Myocyte (in vitro differentiated cells): ENCODE measurements at regions not wholly inside any gene's neighbourhood (a gene's known extent, or its start where the extent isn't known, plus 50 kb on each side); places are given as distances from the start of the nearest gene placed in this dataset.

Experiments
- DNase-seq: peaks from one replicate; pipeline ENCODE4 v3.0.0-alpha.2; 2012; ENCODE audit warnings: low read depth

- no peak for DNase-seq
Measured at GRCh38 chr5:31100047-31100575, 93.4 kb upstream of the CDH6 start.

DNA sequence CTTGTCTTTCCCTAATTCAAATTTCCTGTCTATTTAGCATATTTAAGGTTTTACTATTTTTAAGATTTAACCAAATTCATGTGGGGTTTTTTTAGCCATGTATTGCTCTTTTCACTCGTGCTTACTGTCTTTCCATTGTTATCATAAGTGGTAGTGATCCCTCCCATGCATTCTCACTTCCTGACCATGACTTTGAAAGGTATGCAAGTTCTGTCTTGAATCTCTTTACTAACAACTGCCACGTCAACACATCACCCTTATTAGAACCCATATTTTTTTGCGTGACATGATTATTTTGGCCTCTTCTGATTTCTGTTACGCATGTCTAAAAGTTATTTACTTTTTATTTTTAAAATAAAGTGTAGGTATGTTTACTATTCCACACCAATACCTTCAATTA is 94.7 kb upstream of the CDH6 start:
- no peak for DNase-seq

DNA sequence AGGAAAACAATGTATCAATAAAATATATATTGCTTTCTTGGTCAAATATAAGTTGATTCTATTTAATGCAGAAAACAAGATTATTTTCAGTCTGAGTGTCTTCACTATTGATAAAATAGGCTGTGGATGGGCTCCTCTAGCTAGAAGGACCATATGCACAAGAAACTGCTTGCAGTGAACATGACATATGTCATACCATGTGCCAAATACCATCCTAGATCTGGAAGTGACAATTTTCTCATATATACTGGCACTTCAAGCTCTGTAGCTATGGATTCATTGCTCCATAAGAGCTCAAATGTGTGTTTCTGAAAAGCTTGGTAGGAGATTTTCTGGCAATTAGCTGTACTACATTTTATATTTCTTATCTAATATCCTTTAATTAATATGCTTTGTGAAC is 95.6 kb upstream of the CDH6 start:
- DNase-seq = no peak

- no peak for DNase-seq
Measured at GRCh38 chr5:31096238-31096865, 97.1 kb upstream of the CDH6 start.

- DNase-seq = no peak
Measured at GRCh38 chr5:31095796-31096195, 97.7 kb upstream of the CDH6 start.

- no peak for DNase-seq
Measured at GRCh38 chr5:31091501-31091900, 102.0 kb upstream of the CDH6 start.

- no peak for DNase-seq
Measured at GRCh38 chr5:31090467-31090866, 103.0 kb upstream of the CDH6 start.

DNA sequence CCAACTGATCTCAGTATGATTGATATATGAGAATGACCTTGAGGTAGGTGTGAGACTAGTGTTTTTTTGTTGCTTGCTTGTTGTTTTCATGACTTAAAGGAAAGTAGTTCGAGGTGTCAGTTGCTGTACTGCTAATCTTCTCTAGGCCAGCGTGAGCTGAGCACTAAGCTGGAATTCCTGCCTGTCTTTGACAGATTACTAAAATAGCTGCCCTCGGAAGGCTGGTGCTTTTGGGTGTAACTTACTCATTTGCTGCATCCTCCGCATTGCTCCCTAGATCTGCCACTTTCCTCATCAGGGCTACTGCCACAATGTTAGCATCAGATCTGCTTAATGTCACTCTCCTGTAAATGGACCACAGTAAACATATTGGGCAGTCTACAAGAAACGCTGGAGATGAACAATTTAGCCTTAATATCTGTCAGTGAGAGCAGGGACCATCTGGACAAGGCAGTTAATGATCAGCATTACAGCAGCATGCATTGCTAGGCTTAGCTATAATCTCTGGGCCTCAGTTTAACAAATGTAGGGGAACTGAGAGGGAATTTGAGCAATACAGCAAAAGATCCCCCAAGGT is 106.6 kb upstream of the CDH6 start:
- DNase-seq = no peak

DNA sequence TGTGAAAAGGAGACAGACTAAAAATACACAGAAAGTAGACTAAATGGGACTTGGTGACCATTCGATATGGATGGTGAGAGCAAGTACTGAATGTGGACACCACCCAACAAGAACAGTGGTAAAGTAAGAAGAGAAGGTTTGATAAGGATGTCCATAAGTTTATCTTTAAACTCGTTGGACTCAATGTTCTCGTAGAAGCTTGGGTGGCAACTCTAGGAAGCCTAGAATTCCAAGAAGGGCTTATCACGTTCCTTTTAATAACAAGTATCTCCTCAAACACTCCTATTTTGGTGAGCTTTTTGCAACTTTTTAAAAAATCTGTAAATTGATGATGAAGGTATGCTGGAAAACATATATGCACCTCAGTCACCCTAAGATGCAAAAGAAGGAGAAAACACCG is 108.6 kb upstream of the CDH6 start:
- no peak for DNase-seq

DNA sequence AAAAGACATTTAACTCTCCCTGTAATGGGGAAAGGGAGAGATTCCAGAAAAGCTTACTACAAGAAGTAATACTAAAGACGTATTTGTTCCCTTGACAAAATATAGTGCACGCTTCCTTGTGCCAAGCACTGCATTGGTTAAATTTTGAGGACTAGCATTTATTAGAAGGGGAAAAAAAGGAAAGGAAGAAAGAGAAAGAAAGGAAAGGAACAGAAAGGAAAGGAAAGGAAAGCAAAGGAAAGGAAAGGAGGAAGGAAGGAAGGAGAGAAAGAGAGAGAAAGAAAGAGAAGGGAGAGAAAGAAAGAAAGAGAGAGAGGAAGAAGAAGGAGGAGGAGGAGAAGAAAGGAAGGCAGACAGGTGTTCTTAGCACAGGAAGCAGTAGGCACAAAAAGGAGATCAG is 110.1 kb upstream of the CDH6 start:
- DNase-seq = no peak

- DNase-seq = no peak
Measured at GRCh38 chr5:31079668-31080067, 113.8 kb upstream of the CDH6 start.

GRCh38 chr5:31078956-31079355 is 114.5 kb upstream of the CDH6 start:
- DNase-seq = no peak

DNA sequence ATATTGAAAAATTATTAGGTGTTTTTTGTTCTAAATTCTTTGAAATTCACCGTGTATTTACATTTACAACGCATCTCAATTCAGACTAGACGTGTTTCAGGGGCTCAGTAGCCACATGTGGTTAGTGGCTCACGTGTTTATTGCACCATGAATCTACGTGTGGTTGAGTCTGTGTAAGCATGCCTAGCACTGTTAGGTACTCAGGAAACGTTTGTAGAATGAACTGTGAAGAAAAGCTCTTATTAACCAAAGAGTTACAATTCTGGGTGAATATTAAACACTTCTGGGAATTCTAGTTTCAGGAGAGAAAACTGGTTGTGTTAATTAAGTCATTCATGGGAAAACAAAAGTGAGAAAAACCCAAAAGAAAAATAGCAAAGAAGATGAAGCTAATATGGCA is 117.5 kb upstream of the CDH6 start:
- no peak for DNase-seq

- no peak for DNase-seq
Measured at GRCh38 chr5:31068287-31068686, 125.2 kb upstream of the CDH6 start.

DNA sequence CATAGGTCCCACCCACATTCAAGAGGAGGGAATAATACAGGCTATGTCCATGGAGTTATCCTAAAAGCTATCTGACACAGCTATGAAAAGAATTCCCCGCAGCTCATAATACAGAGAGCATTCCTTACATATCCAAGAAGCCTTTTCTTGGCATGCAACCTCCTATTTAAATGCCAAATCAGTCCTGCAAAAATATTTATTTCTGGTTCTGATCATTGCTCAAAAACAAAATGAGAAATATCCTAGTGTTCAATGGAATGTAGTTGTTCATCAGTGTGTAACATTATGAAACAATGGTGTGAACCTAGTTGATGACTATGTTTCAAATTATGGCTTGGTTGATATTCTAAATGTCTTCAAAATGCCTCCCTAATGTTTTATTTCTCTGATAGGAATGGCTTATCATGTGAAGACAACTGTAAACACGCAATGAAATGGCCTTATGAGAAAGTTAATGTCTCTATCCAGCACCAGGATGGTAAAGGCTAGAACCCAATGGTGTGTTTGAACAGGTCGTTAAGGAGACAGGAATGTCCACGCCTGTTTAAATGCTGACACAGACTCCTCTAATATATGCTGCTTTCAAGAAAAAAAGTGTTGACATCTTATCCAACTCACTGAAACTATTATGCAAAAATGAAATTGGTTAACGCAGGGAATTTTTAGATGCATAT is 126.7 kb upstream of the CDH6 start:
- no peak for DNase-seq

DNA sequence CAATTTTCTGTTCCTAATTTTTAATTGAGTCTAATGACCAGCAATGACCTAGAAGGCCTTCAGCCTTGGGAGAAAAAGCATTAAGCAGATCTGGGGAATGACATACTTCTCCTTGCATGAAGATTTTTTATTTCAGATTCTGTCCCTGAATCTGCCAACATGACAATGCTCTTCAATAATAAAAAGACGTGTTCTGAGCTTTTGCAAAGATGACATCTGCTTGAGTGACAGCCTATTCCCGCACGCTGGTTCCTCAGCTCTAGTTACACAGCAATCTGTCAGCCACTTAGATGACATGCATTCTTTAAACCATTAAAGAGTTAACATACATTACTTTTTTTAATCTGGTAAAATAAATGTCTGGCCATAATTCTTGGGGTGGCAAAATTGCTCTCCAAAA is 129.3 kb upstream of the CDH6 start:
- DNase-seq = no peak

GRCh38 chr5:31062902-31063580 is 130.4 kb upstream of the CDH6 start:
- no peak for DNase-seq

DNA sequence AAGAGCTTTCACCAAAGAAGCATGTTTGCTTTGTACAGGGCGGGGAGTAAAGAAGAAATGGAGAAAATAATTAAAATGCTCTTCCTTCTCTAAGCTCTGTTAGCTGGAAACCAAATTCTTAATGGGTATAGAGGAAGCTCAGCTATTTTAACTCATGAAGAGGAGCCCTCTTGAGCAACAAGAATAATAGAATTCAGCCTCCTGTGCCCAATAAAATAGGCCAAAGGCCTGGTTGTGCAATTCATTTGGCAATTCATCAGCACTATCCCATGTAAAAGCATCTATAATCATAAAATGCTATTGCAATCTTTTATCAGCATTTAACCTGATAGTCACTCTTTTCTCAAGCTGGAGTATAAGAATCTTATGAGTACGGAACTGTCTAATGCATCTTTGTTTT is 133.6 kb upstream of the CDH6 start:
- no peak for DNase-seq

- DNase-seq = no peak
Measured at GRCh38 chr5:31054453-31054852, 139.0 kb upstream of the CDH6 start.

DNA sequence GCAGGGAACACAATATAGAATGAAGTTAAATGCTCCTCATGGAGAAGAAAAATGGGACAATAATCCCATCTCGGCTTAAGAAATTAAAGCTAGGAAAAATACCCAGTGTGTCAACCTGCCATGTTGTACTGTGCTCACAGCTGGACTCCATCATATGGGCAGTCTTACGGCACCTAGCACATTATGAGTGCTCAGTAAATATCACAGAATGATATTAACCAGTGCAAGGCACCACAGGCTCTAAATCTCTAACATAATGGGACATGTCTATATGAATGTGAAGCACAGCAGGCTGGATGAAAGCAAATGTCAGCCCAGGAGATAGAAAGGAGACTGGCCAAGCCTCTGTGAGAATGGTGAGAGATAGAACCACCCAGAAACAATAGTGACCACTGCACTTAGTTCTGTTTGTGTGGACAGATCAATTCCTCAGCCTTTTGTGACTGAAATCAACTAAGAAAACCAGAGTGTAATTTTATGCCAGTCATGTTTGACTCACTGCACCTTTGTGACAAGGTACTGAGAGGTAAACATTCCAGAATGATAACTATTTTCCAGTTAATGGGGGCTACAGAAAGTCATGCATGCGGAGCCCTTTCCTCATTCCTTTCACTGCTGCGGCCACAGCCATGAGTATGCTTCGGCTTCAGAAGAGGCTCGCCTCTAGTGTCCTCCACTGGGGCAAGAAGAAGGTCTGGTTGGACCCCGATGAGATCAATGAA is 140.4 kb upstream of the CDH6 start:
- DNase-seq = no peak

DNA sequence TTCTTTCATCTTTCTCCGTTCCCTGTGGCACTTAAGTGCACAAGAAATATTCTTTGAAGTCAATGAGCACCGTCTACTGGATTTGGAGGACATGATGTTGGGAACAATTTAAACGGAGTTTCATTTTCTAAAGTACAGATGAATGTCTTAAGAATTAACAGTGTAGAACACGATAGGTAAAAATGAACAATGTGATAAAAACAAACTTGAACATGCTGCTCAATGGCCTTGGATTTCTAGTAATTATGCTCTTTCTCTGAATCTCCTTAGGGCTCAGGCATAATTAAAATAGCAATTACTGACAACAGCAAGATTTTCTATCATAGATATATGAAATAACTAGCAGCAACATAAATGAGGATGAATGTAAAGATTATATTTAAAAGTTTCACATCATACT is 142.2 kb upstream of the CDH6 start:
- no peak for DNase-seq
